Panc1 (cell line): ENCODE measurements at regions not wholly inside any gene's neighbourhood (a gene's known extent, or its start where the extent isn't known, plus 50 kb on each side); places are given as distances from the start of the nearest gene placed in this dataset.

ENCODE experiments used
- ATAC-seq: fragments of 200-7000 bp; cut with Tn5 transposase; 2 replicates; pipeline ENCODE4 v1.9.1; 2020; ENCODE audit warnings: mild to moderate bottlenecking, moderate library complexity
- BruUV-seq: library from RNA; stranded (reverse); fragments of 400-500 nt; replicated peaks from 2 replicates; lab custom pipeline; 2021; lab: Mats Ljungman, UMichigan
- CTCF ChIA-PET: fragments of 300-600 bp; sonication (Branson Sonifier 250); formaldehyde crosslinking; loops from one replicate; lab custom pipeline; 2022; ENCODE audit warnings: antibody characterized with exemption; lab: Charles Lee
- POLR2A ChIA-PET: fragments of 300-600 bp; sonication (Branson Sonifier 250); formaldehyde crosslinking; loops from one replicate; lab custom pipeline; 2022; ENCODE audit warnings: antibody characterized with exemption; lab: Charles Lee
- DNase-seq: peaks from one replicate; pipeline ENCODE4 v3.0.0-alpha.2; 2010; ENCODE audit warnings: low read depth, low spot score
- H3K27ac ChIP-seq: 2 replicates; pipeline ENCODE4 v1.5.1; 2011; ENCODE audit warnings: mild to moderate bottlenecking, low read length, inconsistent platforms
- H3K27me3 ChIP-seq: fragments of 200-500 bp; sonication (Bioruptor generic); 2 replicates; pipeline ENCODE4 v1.6.0; 2014; ENCODE audit warnings: low read length, inconsistent platforms; ENCODE audit not compliant: control insufficient read depth, insufficient read depth
- H3K36me3 ChIP-seq: fragments of 200-500 bp; sonication (Bioruptor generic); 2 replicates; pipeline ENCODE4 v1.5.1; 2014; ENCODE audit warnings: inconsistent platforms, mild to moderate bottlenecking, low read length, moderate library complexity; ENCODE audit not compliant: control insufficient read depth, insufficient read depth
- H3K4me1 ChIP-seq: 2 replicates; pipeline ENCODE4 v1.5.1; 2011; ENCODE audit warnings: inconsistent platforms, mild to moderate bottlenecking, low read length, moderate library complexity; ENCODE audit not compliant: control insufficient read depth, insufficient read depth
- H3K4me3 ChIP-seq, 2 experiments: 2 replicates each; pipeline ENCODE4 v1.5.1; 2011 to 2012; ENCODE audit warnings: low read depth in 2 of 2, low read length in 2 of 2, mild to moderate bottlenecking in 2 of 2, inconsistent platforms in 1 of 2, moderate library complexity in 1 of 2
- H3K9me3 ChIP-seq: fragments of 200-500 bp; sonication (Bioruptor generic); 2 replicates; pipeline ENCODE4 v1.5.1; 2014; ENCODE audit warnings: low read depth, mild to moderate bottlenecking, inconsistent platforms, low read length, moderate library complexity; ENCODE audit not compliant: control insufficient read depth, insufficient read depth
- POLR2AphosphoS5 ChIP-seq: IDR thresholded peaks from 2 replicates; pipeline ENCODE4 v1.6.1; 2012; ENCODE audit warnings: mild to moderate bottlenecking, low read depth, low read length, moderate library complexity
- SIN3A ChIP-seq: IDR thresholded peaks from 2 replicates; pipeline ENCODE4 v1.6.1; 2012; ENCODE audit warnings: low read depth, mild to moderate bottlenecking, low read length, moderate library complexity, borderline replicate concordance; ENCODE audit not compliant: insufficient read depth
- TCF7L2 ChIP-seq: IDR thresholded peaks from 2 replicates; pipeline ENCODE4 v1.6.1; 2011; ENCODE audit warnings: mild to moderate bottlenecking, low read depth, low read length, inconsistent platforms
- in situ Hi-C: cut with HindIII; loops from 2 replicates; pipeline ENCODE4 v1.10.0; 2016; ENCODE audit warnings: low sequenced_read_pairs, low pct_unique_long_range_greater_than_20kb
- intact Hi-C: fragments of 100-400 bp; cut with micrococcal nuclease; formaldehyde crosslinking; loops from one replicate; pipeline ENCODE4 v1.10.0; 2022; ENCODE audit not compliant: unreplicated experiment
- TF ChIP-seq, protein P1 (sequence below): fragments of 450-650 bp; IDR thresholded peaks from 2 replicates; pipeline ENCODE4 v1.5.1; 2017; ENCODE audit warnings: mild to moderate bottlenecking
- TF ChIP-seq, protein P2 (sequence below), 2 experiments: IDR thresholded peaks; 2 replicates each; pipeline ENCODE4 v1.6.1; 2011 to 2012; ENCODE audit warnings: low read depth in 2 of 2, control low read depth in 1 of 2, low read length in 1 of 2, mild to moderate bottlenecking in 1 of 2, moderate library complexity in 1 of 2; ENCODE audit not compliant: insufficient read depth in 1 of 2

DNA sequence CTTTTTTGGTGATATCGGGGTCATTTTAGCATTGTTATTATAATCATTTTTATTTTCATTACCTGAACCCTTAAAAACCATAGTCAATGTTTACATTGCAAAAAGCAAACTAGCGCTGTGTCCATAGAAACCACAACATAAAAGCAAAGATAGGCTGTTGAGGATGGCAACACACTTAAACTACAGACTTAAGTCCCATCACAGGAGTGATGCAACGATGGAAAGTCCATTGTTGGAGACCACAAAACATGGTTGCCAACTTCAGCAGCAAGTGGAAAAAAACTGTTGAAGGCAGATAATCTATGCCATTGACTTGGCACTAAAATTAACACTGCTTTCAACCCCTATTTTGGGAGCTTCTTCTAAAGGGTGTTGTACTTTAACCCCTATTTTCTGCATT, 398.8 kb upstream of the IGFBP3 start:
- BruUV-seq, result no TSS peak

DNA sequence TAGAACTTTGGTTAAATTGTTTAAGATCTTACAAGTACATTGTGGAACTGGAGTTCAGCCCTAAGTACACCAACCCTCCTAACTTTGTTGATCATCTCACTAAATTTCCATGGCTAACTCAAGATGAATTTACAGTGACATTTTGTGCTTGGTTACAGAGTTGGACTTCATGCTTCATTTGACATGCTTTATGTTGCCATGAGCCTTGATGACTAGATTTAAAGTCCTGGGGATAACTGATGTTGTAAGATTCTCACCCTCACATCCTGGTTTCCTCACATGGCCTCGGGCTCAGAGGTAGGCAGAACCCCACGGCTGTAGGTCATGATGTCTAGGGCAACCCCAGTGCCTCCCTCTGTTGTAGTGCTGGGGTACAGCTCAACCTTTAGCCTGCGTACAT, 397.2 kb upstream of the IGFBP3 start:
- no TSS peak for BruUV-seq
- ATAC-seq, result no peak
- CTCF ChIA-PET, result no interaction called here

More for the DNA sequence above, 398.8 kb upstream of the IGFBP3 start:
- CTCF ChIA-PET, result no interaction called here
- no peaks in the 10 kb centered on the region for H3K9me3 ChIP-seq
- intact Hi-C loops (no loop called here), in situ Hi-C loops (no loop called here)
- TF ChIP-seq SIN3A, result no peak
- TF ChIP-seq, protein P1, sequence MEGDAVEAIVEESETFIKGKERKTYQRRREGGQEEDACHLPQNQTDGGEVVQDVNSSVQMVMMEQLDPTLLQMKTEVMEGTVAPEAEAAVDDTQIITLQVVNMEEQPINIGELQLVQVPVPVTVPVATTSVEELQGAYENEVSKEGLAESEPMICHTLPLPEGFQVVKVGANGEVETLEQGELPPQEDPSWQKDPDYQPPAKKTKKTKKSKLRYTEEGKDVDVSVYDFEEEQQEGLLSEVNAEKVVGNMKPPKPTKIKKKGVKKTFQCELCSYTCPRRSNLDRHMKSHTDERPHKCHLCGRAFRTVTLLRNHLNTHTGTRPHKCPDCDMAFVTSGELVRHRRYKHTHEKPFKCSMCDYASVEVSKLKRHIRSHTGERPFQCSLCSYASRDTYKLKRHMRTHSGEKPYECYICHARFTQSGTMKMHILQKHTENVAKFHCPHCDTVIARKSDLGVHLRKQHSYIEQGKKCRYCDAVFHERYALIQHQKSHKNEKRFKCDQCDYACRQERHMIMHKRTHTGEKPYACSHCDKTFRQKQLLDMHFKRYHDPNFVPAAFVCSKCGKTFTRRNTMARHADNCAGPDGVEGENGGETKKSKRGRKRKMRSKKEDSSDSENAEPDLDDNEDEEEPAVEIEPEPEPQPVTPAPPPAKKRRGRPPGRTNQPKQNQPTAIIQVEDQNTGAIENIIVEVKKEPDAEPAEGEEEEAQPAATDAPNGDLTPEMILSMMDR, result no peak
- no peak for TF ChIP-seq POLR2AphosphoS5
- ATAC-seq, result no peak
- POLR2A ChIA-PET, result no interaction called here
- no peaks in the 10 kb centered on the region for H3K27me3 ChIP-seq
- no peak for DNase-seq
- no peaks in the 10 kb centered on the region for H3K4me1 ChIP-seq
- no peak overlapping the region for H3K27ac ChIP-seq
- no peaks in the 10 kb centered on the region for H3K36me3 ChIP-seq
- H3K4me3 ChIP-seq, result no peak overlapping the region

More for the DNA sequence above, 397.2 kb upstream of the IGFBP3 start:
- Histone ChIP-seq H3K27ac (no peak overlapping the region), H3K36me3 (no peaks in the 10 kb centered on the region), H3K27me3 (no peaks in the 10 kb centered on the region), H3K9me3 (no peaks in the 10 kb centered on the region), H3K4me3 (no peak overlapping the region), H3K4me1 (no peaks in the 10 kb centered on the region)
- TF ChIP-seq POLR2AphosphoS5 (no peak), TCF7L2 (no peak), SIN3A (no peak)
- TF ChIP-seq, protein P1, result no peak
- TF ChIP-seq, protein P2, sequence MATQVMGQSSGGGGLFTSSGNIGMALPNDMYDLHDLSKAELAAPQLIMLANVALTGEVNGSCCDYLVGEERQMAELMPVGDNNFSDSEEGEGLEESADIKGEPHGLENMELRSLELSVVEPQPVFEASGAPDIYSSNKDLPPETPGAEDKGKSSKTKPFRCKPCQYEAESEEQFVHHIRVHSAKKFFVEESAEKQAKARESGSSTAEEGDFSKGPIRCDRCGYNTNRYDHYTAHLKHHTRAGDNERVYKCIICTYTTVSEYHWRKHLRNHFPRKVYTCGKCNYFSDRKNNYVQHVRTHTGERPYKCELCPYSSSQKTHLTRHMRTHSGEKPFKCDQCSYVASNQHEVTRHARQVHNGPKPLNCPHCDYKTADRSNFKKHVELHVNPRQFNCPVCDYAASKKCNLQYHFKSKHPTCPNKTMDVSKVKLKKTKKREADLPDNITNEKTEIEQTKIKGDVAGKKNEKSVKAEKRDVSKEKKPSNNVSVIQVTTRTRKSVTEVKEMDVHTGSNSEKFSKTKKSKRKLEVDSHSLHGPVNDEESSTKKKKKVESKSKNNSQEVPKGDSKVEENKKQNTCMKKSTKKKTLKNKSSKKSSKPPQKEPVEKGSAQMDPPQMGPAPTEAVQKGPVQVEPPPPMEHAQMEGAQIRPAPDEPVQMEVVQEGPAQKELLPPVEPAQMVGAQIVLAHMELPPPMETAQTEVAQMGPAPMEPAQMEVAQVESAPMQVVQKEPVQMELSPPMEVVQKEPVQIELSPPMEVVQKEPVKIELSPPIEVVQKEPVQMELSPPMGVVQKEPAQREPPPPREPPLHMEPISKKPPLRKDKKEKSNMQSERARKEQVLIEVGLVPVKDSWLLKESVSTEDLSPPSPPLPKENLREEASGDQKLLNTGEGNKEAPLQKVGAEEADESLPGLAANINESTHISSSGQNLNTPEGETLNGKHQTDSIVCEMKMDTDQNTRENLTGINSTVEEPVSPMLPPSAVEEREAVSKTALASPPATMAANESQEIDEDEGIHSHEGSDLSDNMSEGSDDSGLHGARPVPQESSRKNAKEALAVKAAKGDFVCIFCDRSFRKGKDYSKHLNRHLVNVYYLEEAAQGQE (IDR thresholded peaks at IDR 0.05; ENCODE audit: insufficient read depth in 1 of 2, low read depth in 2 of 2, low read length in 1 of 2), result no peak
- in situ Hi-C loops (no loop called here), intact Hi-C loops (no loop called here)
- POLR2A ChIA-PET, result no interaction called here
- no peak for DNase-seq
